H9 (cell line): ENCODE measurements at regions not wholly inside any gene's neighbourhood (a gene's known extent, or its start where the extent isn't known, plus 50 kb on each side); places are given as distances from the start of the nearest gene placed in this dataset.

ENCODE experiments used
- DNase-seq: peaks from one replicate; pipeline ENCODE4 v3.0.0-alpha.2; 2017
- H2AFZ ChIP-seq: one replicate; pipeline ENCODE4 v1.6.1; 2013; ENCODE audit warnings: mild to moderate bottlenecking, low read length, control low read depth, moderate library complexity
- H2AK5ac ChIP-seq: 2 replicates; pipeline ENCODE4 v1.6.1; 2013; ENCODE audit warnings: low read length, control low read depth, mixed read lengths; ENCODE audit not compliant: insufficient read length
- H2BK120ac ChIP-seq: one replicate; pipeline ENCODE4 v1.6.1; 2013; ENCODE audit warnings: low read depth, mild to moderate bottlenecking, low read length, control low read depth, inconsistent platforms; ENCODE audit not compliant: poor library complexity, severe bottlenecking
- H2BK12ac ChIP-seq: 2 replicates; pipeline ENCODE4 v1.6.1; 2013; ENCODE audit warnings: low read length, control low read depth, mixed read lengths, low read depth; ENCODE audit not compliant: insufficient read length
- H2BK15ac ChIP-seq: 2 replicates; pipeline ENCODE4 v1.6.1; 2013; ENCODE audit warnings: low read depth, low read length, control low read depth
- H2BK20ac ChIP-seq: one replicate; pipeline ENCODE4 v1.6.1; 2013; ENCODE audit warnings: low read depth, mild to moderate bottlenecking, low read length, control low read depth, inconsistent platforms; ENCODE audit not compliant: poor library complexity, severe bottlenecking
- H2BK5ac ChIP-seq: 2 replicates; pipeline ENCODE4 v1.6.1; 2013; ENCODE audit warnings: low read length, control low read depth, mixed read lengths; ENCODE audit not compliant: insufficient read length
- H3K14ac ChIP-seq: 2 replicates; pipeline ENCODE4 v1.6.1; 2013; ENCODE audit warnings: low read length, control low read depth; ENCODE audit not compliant: insufficient read depth
- H3K18ac ChIP-seq: 2 replicates; pipeline ENCODE4 v1.6.1; 2013; ENCODE audit warnings: low read depth, mild to moderate bottlenecking, mixed read lengths, low read length, control low read depth; ENCODE audit not compliant: insufficient read length
- H3K23ac ChIP-seq: 2 replicates; pipeline ENCODE4 v1.6.1; 2013; ENCODE audit warnings: low read length, control low read depth, mixed read lengths, low read depth; ENCODE audit not compliant: insufficient read length
- H3K23me2 ChIP-seq: 2 replicates; pipeline ENCODE4 v1.6.1; 2013; ENCODE audit warnings: low read depth, mild to moderate bottlenecking, mixed read lengths, low read length, control low read depth; ENCODE audit not compliant: insufficient read length, poor library complexity, severe bottlenecking
- H3K27ac ChIP-seq: 2 replicates; pipeline ENCODE4 v1.5.1; 2013; ENCODE audit warnings: low read length, control low read depth, mixed read lengths, low read depth; ENCODE audit not compliant: insufficient read length
- H3K27me3 ChIP-seq: 2 replicates; pipeline ENCODE4 v1.6.1; 2013; ENCODE audit warnings: low read length, control low read depth, inconsistent platforms; ENCODE audit not compliant: insufficient read depth
- H3K4ac ChIP-seq: 2 replicates; pipeline ENCODE4 v1.6.1; 2013; ENCODE audit warnings: low read depth, mild to moderate bottlenecking, control low read depth, inconsistent platforms, low read length, moderate library complexity
- H3K4me1 ChIP-seq: 2 replicates; pipeline ENCODE4 v1.6.1; 2013; ENCODE audit warnings: low read length, control low read depth, inconsistent platforms; ENCODE audit not compliant: insufficient read depth
- H3K4me2 ChIP-seq: 2 replicates; pipeline ENCODE4 v1.6.1; 2013; ENCODE audit warnings: low read length, control low read depth, mixed read lengths; ENCODE audit not compliant: insufficient read length, insufficient read depth
- H3K56ac ChIP-seq: 2 replicates; pipeline ENCODE4 v1.6.1; 2013; ENCODE audit warnings: low read depth, mild to moderate bottlenecking, mixed read lengths, low read length, control low read depth; ENCODE audit not compliant: insufficient read length
- H3K79me1 ChIP-seq: 2 replicates; pipeline ENCODE4 v1.6.1; 2013; ENCODE audit warnings: low read depth, mild to moderate bottlenecking, moderate library complexity, low read length, control low read depth, inconsistent platforms; ENCODE audit not compliant: insufficient read depth, poor library complexity, severe bottlenecking
- H3K79me2 ChIP-seq: 2 replicates; pipeline ENCODE4 v1.6.1; 2013; ENCODE audit warnings: low read length, control low read depth, inconsistent platforms; ENCODE audit not compliant: insufficient read depth
- H3K9ac ChIP-seq: 2 replicates; pipeline ENCODE4 v1.6.1; 2013; ENCODE audit warnings: low read length, control low read depth, mixed read lengths; ENCODE audit not compliant: insufficient read length; ENCODE audit errors: extremely low read depth
- H3K9me3 ChIP-seq: one replicate; pipeline ENCODE4 v1.6.1; 2013; ENCODE audit warnings: low read depth, low read length, inconsistent platforms; ENCODE audit not compliant: control insufficient read depth
- H3T11ph ChIP-seq: one replicate; pipeline ENCODE4 v1.6.1; 2013; ENCODE audit warnings: mild to moderate bottlenecking, low read length, control low read depth, inconsistent platforms
- H4K20me1 ChIP-seq: one replicate; pipeline ENCODE4 v1.6.1; 2013; ENCODE audit not compliant: control insufficient read depth, insufficient read length, insufficient read depth
- H4K5ac ChIP-seq: 2 replicates; pipeline ENCODE4 v1.6.1; 2013; ENCODE audit warnings: low read depth, mild to moderate bottlenecking, mixed read lengths, low read length, control low read depth; ENCODE audit not compliant: insufficient read length
- H4K8ac ChIP-seq: replicated peaks from 2 replicates; pipeline ENCODE4 v1.6.1; 2013; ENCODE audit warnings: low read length, control low read depth, mixed read lengths, low read depth; ENCODE audit not compliant: insufficient read length
- H4K91ac ChIP-seq: 2 replicates; pipeline ENCODE4 v1.6.1; 2013; ENCODE audit warnings: low read depth, mild to moderate bottlenecking, moderate library complexity, mixed read lengths, low read length, control low read depth; ENCODE audit not compliant: insufficient read length
- H3K27ac Mint-ChIP-seq, 3 experiments: 2 replicates in 2 of 3; 3 replicates in 1 of 3; pipeline ENCODE4 v1.8.0; 2020 to 2021; ENCODE audit warnings: mixed read lengths in 3 of 3, mild to moderate bottlenecking in 1 of 3, moderate library complexity in 1 of 3
- H3K27me3 Mint-ChIP-seq: 2 replicates; pipeline ENCODE4 v1.8.0; 2021; ENCODE audit warnings: low read depth, mild to moderate bottlenecking, moderate library complexity, mixed read lengths
- H3K36me3 Mint-ChIP-seq, 3 experiments: 2 replicates in 2 of 3; 3 replicates in 1 of 3; pipeline ENCODE4 v1.8.0; 2020 to 2021; ENCODE audit warnings: low read depth in 3 of 3, mixed read lengths in 3 of 3; ENCODE audit not compliant: insufficient read depth in 1 of 3
- H3K4me1 Mint-ChIP-seq, 2 experiments: 2 replicates each; pipeline ENCODE4 v1.8.0; 2020; ENCODE audit warnings: mixed read lengths in 2 of 2
- H3K4me3 Mint-ChIP-seq, 2 experiments: 2 replicates in 1 of 2; 3 replicates in 1 of 2; pipeline ENCODE4 v1.8.0; 2020 to 2021; ENCODE audit warnings: mild to moderate bottlenecking in 2 of 2, mixed read lengths in 2 of 2, moderate library complexity in 1 of 2
- H3K9me3 Mint-ChIP-seq, 2 experiments: 2 replicates in 1 of 2; 3 replicates in 1 of 2; pipeline ENCODE4 v1.8.0; 2020; ENCODE audit warnings: mild to moderate bottlenecking in 2 of 2, mixed read lengths in 2 of 2, moderate library complexity in 1 of 2
- CTCF ChIP-seq: fragments of 200-600 bp; sonication (generic); conservative IDR thresholded peaks from 3 replicates; pipeline ENCODE4 v1.8.0; 2021; ENCODE audit warnings: antibody characterized with exemption, mild to moderate bottlenecking
- WGBS: extraction: QIAGEN DNeasy Blood & Tissue Kit; methylation state at CpG from one replicate; pipeline ENCODE4 v1.1.7; 2013; ENCODE audit warnings: missing lambda C conversion rate, low lambda C conversion rate, mixed read lengths; ENCODE audit not compliant: insufficient read length; ENCODE audit errors: extremely low coverage; 5-methylcytosine and 5-hydroxymethylcytosine counted together

- Histone ChIP-seq H3K18ac (no peak overlapping the region), H4K8ac (no peak overlapping the region), H2AFZ (no peak overlapping the region), H3K23ac (no peak overlapping the region), H3K4me2 (no peak overlapping the region), H3K4ac (no peak overlapping the region), H3K4me1 (no peaks in the 10 kb centered on the region), H3K14ac (no peak overlapping the region), H3K56ac (no peak overlapping the region), H2AK5ac (no peak overlapping the region), H2BK20ac (no peak overlapping the region), H4K5ac (no peak overlapping the region), H4K91ac (no peak overlapping the region), H3K27ac (no peak overlapping the region), H4K20me1 (no peaks in the 10 kb centered on the region), H3K9ac (no peak overlapping the region), H3K23me2 (no peaks in the 10 kb centered on the region), H3K79me2 (no peaks in the 10 kb centered on the region), H3T11ph (no peak overlapping the region), H2BK120ac (no peak overlapping the region), H2BK15ac (no peak overlapping the region), H3K27me3 (no peaks in the 10 kb centered on the region), H2BK5ac (no peak overlapping the region), H3K79me1 (no peaks in the 10 kb centered on the region), H2BK12ac (no peak overlapping the region), H3K9me3 (no peaks in the 10 kb centered on the region)
- WGBS = no CpG with 5 or more reads among the region's 11 CpGs
- Mint-ChIP-seq H3K9me3 (no peaks in the 10 kb centered on the region), H3K4me3 (no peak overlapping the region), H3K27me3 (no peaks in the 10 kb centered on the region), H3K4me1 (peaks cover 9 to 29% of the 10 kb centered on the region in 2 experiments; a peak in 3 of 4 replicates), H3K36me3 (no peaks in the 10 kb centered on the region; a peak in 1 of 7 replicates), H3K27ac (no peak overlapping the region; a peak in 1 of 7 replicates)
- TF ChIP-seq CTCF = no peak
- DNase-seq = no peak
These were observed 162.7 kb upstream of the IQSEC1 start for GRCh38 chr3:13235897-13236296.
